ENCODE measurements at regions not wholly inside any gene's neighbourhood (a gene's known extent, or its start where the extent isn't known, plus 50 kb on each side); places are given as distances from the start of the nearest gene placed in this dataset.

- H3K27me3 Mint-ChIP-seq (ENCODE audit: insufficient read depth), result peaks cover 9% of the 10 kb centered on the region; the same call in 1 of the 2 replicates
- H3K4me1 Mint-ChIP-seq (ENCODE audit: low read depth), result peaks cover 24% of the 10 kb centered on the region
- H3K27ac Mint-ChIP-seq, result no peak overlapping the region; the same call in 1 of the 2 replicates
- no peak overlapping the region for H3K4me3 Mint-ChIP-seq
- DNase-seq, result no peak
- H3K36me3 Mint-ChIP-seq (ENCODE audit: low read depth), result no peaks in the 10 kb centered on the region; the same call in 1 of the 2 replicates
- no peaks in the 10 kb centered on the region for H3K9me3 Mint-ChIP-seq
- TF ChIP-seq CTCF (IDR thresholded peaks at IDR 0.05), result no peak
Observed at GRCh38 chr20:58570204-58570859, 55.1 kb upstream of the APCDD1L start.

- peaks cover 24% of the 10 kb centered on the region for H3K4me1 Mint-ChIP-seq (ENCODE audit: low read depth)
- no peak for DNase-seq
- H3K27me3 Mint-ChIP-seq (ENCODE audit: insufficient read depth), result peaks cover 9% of the 10 kb centered on the region; the same call in 1 of the 2 replicates
- H3K36me3 Mint-ChIP-seq (ENCODE audit: low read depth), result no peaks in the 10 kb centered on the region; the same call in 1 of the 2 replicates
- no peak overlapping the region for H3K27ac Mint-ChIP-seq
- H3K9me3 Mint-ChIP-seq, result no peaks in the 10 kb centered on the region
- H3K4me3 Mint-ChIP-seq, result no peak overlapping the region
- TF ChIP-seq CTCF (IDR thresholded peaks at IDR 0.05), result no peak
Observed at GRCh38 chr20:58569241-58570125, 54.3 kb upstream of the APCDD1L start.

GRCh38 chr20:58568483-58569240, 53.5 kb upstream of the APCDD1L start:
- no peak for TF ChIP-seq CTCF (IDR thresholded peaks at IDR 0.05)
- H3K4me3 Mint-ChIP-seq, result no peak overlapping the region
- H3K27ac Mint-ChIP-seq, result no peak overlapping the region
- peaks cover 2% of the 10 kb centered on the region for H3K36me3 Mint-ChIP-seq (ENCODE audit: low read depth)
- peaks cover 24% of the 10 kb centered on the region for H3K4me1 Mint-ChIP-seq (ENCODE audit: low read depth)
- no peak for DNase-seq
- H3K27me3 Mint-ChIP-seq (ENCODE audit: insufficient read depth), result peaks cover 9% of the 10 kb centered on the region; the same call in 1 of the 2 replicates
- H3K9me3 Mint-ChIP-seq, result no peaks in the 10 kb centered on the region

- no peak for DNase-seq
- Mint-ChIP-seq H3K9me3 (no peaks in the 10 kb centered on the region), H3K4me3 (no peak overlapping the region), H3K27ac (no peak overlapping the region), H3K27me3 (ENCODE audit: insufficient read depth) (peaks cover 9% of the 10 kb centered on the region; the same call in 1 of the 2 replicates), H3K36me3 (ENCODE audit: low read depth) (peaks cover 8% of the 10 kb centered on the region), H3K4me1 (ENCODE audit: low read depth) (peaks cover 24% of the 10 kb centered on the region)
- no peak for TF ChIP-seq CTCF (IDR thresholded peaks at IDR 0.05)
Observed at GRCh38 chr20:58568126-58568482, 52.9 kb upstream of the APCDD1L start.

- Mint-ChIP-seq H3K27me3 (ENCODE audit: insufficient read depth) (peaks cover 9% of the 10 kb centered on the region; the same call in 1 of the 2 replicates), H3K4me3 (no peak overlapping the region)
Observed at GRCh38 chr20:58567437-58567836, 52.2 kb upstream of the APCDD1L start.

More at GRCh38 chr20:58567437-58567836, 52.2 kb upstream of the APCDD1L start:
- Mint-ChIP-seq H3K27ac (no peak overlapping the region), H3K4me1 (ENCODE audit: low read depth) (peaks cover 26% of the 10 kb centered on the region), H3K36me3 (ENCODE audit: low read depth) (peaks cover 8% of the 10 kb centered on the region), H3K9me3 (no peaks in the 10 kb centered on the region)
- no peak for TF ChIP-seq CTCF (IDR thresholded peaks at IDR 0.05)
- DNase-seq, result no peak
